GM12874 (cell line): ENCODE measurements at regions not wholly inside any gene's neighbourhood (a gene's known extent, or its start where the extent isn't known, plus 50 kb on each side); places are given as distances from the start of the nearest gene placed in this dataset.

Experiments
- TF ChIP-seq, protein P1 (sequence below): IDR thresholded peaks from 2 replicates; pipeline ENCODE4 v1.5.1; 2011; ENCODE audit warnings: low read depth, mild to moderate bottlenecking, control low read depth, low read length, moderate library complexity; ENCODE audit not compliant: insufficient read depth

DNA sequence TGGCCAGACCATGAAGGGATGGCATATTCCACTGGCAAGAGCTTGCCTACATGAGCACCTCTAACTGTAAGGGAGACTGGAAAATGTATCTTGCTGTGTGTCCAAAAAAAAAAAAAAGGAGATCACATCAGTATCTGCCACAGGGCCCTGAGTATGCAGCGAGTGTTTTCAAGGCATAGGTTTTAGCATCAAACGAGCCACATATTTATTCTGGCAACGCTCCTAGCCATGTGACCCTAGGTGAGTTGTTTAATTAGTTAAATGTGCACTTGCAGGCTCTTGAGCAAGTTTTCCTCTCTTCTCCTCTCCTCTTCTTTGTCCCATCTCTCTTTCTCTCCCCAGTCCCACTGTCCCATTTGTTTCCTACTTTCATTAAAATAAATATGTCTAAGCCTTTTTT lies 428.7 kb upstream of the AKR1E2 start:
- TF ChIP-seq, protein P1, sequence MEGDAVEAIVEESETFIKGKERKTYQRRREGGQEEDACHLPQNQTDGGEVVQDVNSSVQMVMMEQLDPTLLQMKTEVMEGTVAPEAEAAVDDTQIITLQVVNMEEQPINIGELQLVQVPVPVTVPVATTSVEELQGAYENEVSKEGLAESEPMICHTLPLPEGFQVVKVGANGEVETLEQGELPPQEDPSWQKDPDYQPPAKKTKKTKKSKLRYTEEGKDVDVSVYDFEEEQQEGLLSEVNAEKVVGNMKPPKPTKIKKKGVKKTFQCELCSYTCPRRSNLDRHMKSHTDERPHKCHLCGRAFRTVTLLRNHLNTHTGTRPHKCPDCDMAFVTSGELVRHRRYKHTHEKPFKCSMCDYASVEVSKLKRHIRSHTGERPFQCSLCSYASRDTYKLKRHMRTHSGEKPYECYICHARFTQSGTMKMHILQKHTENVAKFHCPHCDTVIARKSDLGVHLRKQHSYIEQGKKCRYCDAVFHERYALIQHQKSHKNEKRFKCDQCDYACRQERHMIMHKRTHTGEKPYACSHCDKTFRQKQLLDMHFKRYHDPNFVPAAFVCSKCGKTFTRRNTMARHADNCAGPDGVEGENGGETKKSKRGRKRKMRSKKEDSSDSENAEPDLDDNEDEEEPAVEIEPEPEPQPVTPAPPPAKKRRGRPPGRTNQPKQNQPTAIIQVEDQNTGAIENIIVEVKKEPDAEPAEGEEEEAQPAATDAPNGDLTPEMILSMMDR, result no peak

DNA sequence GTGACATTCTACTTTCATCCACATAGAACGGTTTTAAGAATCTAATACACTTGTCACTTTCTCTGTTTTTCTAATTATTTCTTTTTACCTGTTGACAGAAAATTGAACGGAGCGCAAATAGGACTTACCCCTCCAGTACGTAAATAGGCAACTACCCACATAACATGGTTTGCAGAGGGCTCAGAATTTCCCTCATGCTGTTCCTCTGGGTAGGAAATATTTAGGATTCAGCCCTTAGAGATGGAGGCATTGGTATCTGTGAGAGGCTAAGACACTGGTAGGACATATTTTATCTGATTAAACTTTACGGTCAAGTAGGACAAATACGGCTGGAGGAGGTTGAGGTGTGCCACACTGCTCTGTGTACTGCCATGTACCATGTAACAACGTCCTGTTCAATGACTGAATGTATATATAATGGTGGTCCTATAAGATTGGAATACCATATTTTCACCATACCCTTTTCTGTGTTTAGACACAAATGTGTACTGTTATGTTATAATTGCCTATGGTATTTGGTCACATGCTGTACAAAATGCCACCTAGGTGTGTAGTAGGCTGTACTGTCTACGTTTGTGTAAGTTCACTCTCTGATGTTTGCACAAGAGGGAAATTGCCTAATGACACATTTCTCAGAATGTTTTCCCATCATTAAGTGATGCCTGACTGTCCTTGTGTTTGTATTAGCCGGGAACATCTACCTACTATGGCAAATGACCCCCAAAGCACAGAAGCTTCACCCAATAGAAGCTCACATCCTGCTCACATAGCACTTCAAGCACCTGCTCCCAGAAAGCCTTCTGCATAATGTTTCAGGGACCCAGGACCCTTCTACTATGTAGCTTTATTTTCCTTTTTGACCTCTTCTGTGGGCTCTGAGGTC lies 429.4 kb upstream of the AKR1E2 start:
- TF ChIP-seq, protein P1, result no peak

DNA sequence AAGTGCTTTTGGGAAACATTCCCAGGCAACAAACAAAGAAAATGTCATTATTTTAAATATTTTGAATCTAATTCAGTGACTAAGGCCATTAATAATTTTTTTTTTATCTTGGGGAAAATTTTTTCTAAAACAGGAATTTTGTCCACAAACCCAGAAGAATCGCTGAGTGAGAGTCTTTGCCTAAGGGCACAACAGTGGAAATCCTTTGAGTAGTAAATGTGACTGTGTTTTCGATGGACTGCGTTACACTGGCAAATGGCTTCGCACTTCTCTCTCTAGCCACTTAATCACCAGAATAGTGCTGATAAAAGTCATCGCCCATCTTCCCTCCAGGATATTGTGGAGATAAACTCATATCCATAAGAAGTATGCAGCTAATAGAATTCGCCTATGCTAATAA lies 430.3 kb upstream of the AKR1E2 start:
- TF ChIP-seq, protein P1, result no peak

DNA sequence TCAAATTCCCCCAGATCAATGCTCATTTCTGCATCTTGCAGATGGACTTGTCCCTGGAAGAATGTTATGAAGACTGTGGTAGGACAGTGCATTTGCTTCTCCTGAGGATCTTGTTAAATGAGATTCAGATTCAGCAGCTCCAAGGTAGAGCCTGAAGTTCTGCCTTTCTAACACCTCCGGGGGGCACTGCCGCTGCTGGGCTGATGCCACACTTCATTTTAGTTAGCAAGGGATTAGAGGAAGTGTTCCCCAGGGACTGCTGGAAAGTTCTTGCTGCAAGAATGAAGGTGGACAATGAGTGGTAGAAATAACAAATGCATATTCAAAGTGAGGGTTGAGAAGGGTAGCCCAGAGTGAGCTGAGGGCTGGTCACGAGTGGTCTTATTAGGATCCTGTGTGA lies 434.3 kb upstream of the AKR1E2 start:
- TF ChIP-seq, protein P1, result no peak

DNA sequence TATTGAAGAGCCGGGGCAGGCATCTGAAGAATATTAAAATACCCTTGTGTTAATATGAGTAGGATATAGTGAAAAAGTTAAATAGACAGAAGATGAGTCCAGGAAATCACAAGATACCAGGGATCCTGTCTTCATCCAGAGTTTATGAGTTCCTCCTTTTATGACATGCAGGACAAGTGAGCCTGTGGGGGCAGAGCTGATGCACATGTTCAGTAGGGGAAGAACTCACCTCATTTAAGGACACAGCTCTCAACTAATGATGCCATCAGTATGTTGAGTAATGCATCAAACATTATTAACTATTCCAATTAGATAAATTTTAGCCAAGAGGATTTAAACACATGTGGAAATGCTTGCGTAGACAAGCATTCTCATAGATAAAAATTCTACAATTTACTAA lies 435.8 kb upstream of the AKR1E2 start:
- TF ChIP-seq, protein P1, result no peak

DNA sequence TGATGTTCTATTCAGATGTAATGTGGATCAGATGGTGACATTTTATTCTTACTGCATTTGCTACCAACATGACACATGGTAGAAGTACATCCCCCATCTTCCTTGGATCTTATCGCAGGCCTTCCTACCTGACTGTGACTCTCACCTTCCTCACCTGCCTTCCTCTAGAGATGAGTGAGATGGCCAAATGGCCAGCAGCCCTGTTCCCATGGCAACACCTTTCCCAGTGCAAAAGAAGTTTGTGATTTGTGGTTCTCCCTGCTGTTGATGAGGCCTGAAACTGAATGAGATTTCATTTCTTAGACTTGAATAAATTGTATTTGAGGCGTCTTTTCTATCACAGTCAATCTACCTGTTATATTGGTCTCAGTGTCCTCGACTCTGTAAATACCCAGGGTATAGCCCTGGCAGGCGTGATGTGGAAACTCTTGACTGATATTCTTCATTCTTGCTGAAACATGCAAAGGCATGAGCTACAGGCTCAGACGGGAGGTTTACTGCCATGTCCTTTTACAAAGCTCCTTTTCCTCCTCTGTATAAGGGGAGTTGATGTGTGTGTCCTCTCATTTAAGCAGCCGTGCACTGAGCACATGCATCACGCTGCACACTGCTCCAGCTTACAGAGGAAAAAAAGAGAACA lies 440.7 kb upstream of the AKR1E2 start:
- TF ChIP-seq, protein P1, result no peak

DNA sequence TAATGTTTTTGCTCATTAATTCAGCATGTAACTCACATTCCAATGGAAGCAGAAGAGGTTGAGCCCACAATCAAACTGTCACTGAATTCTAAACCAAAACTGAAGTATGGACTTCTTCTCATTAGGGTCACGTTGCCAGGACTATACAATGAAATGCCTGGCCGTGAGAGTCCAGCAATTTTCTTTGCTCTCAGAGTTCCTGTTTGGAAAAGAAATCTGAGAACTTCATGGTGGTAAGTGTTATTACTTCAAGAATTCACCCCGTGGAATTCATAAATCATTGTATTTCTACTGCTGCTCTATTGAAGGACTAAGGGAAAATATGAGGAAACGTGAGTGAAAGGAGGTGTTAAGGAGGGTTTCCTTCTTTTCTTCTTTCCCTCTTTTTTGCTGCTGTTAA lies 441.8 kb upstream of the AKR1E2 start:
- TF ChIP-seq, protein P1, result no peak
